K562 (cell line): ENCODE measurements at regions not wholly inside any gene's neighbourhood (a gene's known extent, or its start where the extent isn't known, plus 50 kb on each side); places are given as distances from the start of the nearest gene placed in this dataset.

ENCODE experiments used
- ATAC-seq: fragments of 200-7000 bp; cut with Tn5 transposase; 3 replicates; pipeline ENCODE4 v1.9.1; 2020; ENCODE audit warnings: moderate library complexity
- BruUV-seq: library from RNA; stranded (reverse); fragments of 400-500 nt; replicated peaks from 2 replicates; lab custom pipeline; 2021; lab: Mats Ljungman, UMichigan
- CTCF ChIA-PET: fragments of 300-600 bp; formaldehyde crosslinking; extraction: SDS; loops from one replicate; lab custom pipeline; 2021; ENCODE audit warnings: low intra/inter-chr PET ratio; lab: Yijun Ruan, JAX
- POLR2A ChIA-PET: fragments of 300-600, 350-650 bp; sonication (Branson Sonifier 250); formaldehyde crosslinking; extraction: SDS; loops from one replicate; lab custom pipeline; 2021; ENCODE audit warnings: antibody characterized with exemption, inconsistent platforms; lab: Yijun Ruan, JAX
- DNase-seq, 4 experiments: peaks; one replicate each; pipeline versions ENCODE4 v3.0.0 to v3.0.0-alpha.2; 2011 to 2018; ENCODE audit warnings: low spot score in 3 of 4, mixed read lengths in 3 of 4; ENCODE audit errors: extremely low read depth in 1 of 4
- FAIRE-seq: peaks from 2 replicates; lab custom pipeline; 2011; peaks lifted over from hg19 to GRCh38; lab: Jason Lieb, UNC
- H2AFZ ChIP-seq: 2 replicates; pipeline ENCODE4 v1.6.0; 2011; ENCODE audit warnings: low read depth, low read length, control low read depth, inconsistent platforms
- H3K27ac ChIP-seq: fragments of 200-600 bp; 3 replicates; pipeline ENCODE4 v1.8.0; 2011; ENCODE audit warnings: low read depth, mild to moderate bottlenecking, control low read depth, inconsistent platforms, low read length, moderate library complexity, mixed read lengths; ENCODE audit errors: extremely low read depth
- H3K27me3 ChIP-seq, 2 experiments: fragments of 300-600 bp in 1 of 2; 2 replicates in 1 of 2; 3 replicates in 1 of 2; pipeline versions ENCODE4 v1.6.0 to v1.8.0; 2011; ENCODE audit warnings: inconsistent platforms in 2 of 2, low read length in 2 of 2, mild to moderate bottlenecking in 1 of 2, mixed read lengths in 1 of 2, moderate library complexity in 1 of 2; ENCODE audit not compliant: control insufficient read depth in 2 of 2, insufficient read depth in 2 of 2
- H3K36me3 ChIP-seq: fragments of 300-600 bp; 3 replicates; pipeline ENCODE4 v1.8.0; 2011; ENCODE audit warnings: mild to moderate bottlenecking, low read length, inconsistent platforms; ENCODE audit not compliant: control insufficient read depth, insufficient read depth
- H3K4me1 ChIP-seq, 2 experiments: fragments of 200-600 bp in 1 of 2; replicated peaks in 1 of 2; 2 replicates in 1 of 2; 3 replicates in 1 of 2; pipeline versions ENCODE4 v1.5.1 to v1.8.0; 2011; ENCODE audit warnings: inconsistent platforms in 2 of 2, low read length in 2 of 2, mild to moderate bottlenecking in 1 of 2, mixed read lengths in 1 of 2, moderate library complexity in 1 of 2; ENCODE audit not compliant: control insufficient read depth in 2 of 2, insufficient read depth in 2 of 2
- H3K4me2 ChIP-seq: 2 replicates; pipeline ENCODE4 v1.6.1; 2011; ENCODE audit warnings: low read length, control low read depth, inconsistent platforms, mixed read lengths; ENCODE audit not compliant: insufficient read depth
- H3K4me3 ChIP-seq: fragments of 200-600 bp; sonication (generic), shearing (Covaris generic); 2 replicates; pipeline ENCODE4 v1.5.1; 2016; ENCODE audit warnings: control low read depth, inconsistent platforms
- H3K79me2 ChIP-seq: fragments of 200-600 bp; 3 replicates; pipeline ENCODE4 v1.8.0; 2011; ENCODE audit warnings: low read length, inconsistent platforms; ENCODE audit not compliant: control insufficient read depth, insufficient read depth
- H3K9ac ChIP-seq, 2 experiments: 2 replicates each; pipeline versions ENCODE4 v1.6.0 to v1.6.1; 2011; ENCODE audit warnings: low read depth in 2 of 2, low read length in 2 of 2, control low read depth in 1 of 2, inconsistent platforms in 1 of 2, mild to moderate bottlenecking in 1 of 2, mixed read lengths in 1 of 2; ENCODE audit not compliant: insufficient read depth in 1 of 2
- H3K9me1 ChIP-seq: one replicate; pipeline ENCODE4 v1.6.0; 2011; ENCODE audit warnings: inconsistent platforms, mild to moderate bottlenecking, low read length, moderate library complexity; ENCODE audit not compliant: control insufficient read depth, insufficient read depth
- H3K9me3 ChIP-seq: replicated peaks from 2 replicates; pipeline ENCODE4 v1.5.1; 2011; ENCODE audit warnings: low read depth, low read length, inconsistent platforms; ENCODE audit not compliant: control insufficient read depth, insufficient read depth
- H4K20me1 ChIP-seq: replicated peaks from 2 replicates; pipeline ENCODE4 v1.6.1; 2011; ENCODE audit warnings: low read length, inconsistent platforms, mixed read lengths; ENCODE audit not compliant: control insufficient read depth, insufficient read depth
- ATF2 ChIP-seq: sonication (generic); formaldehyde crosslinking; IDR thresholded peaks from 2 replicates; pipeline ENCODE4 v1.8.1; 2022; ENCODE audit warnings: missing genetic modification reagents
- GATA2 ChIP-seq: sonication (generic); formaldehyde crosslinking; IDR thresholded peaks from 2 replicates; pipeline ENCODE4 v1.4.0; 2020; ENCODE audit warnings: mild to moderate bottlenecking, missing genetic modification reagents
- RBM22 ChIP-seq: fragments of 200-400 bp; formaldehyde crosslinking; IDR thresholded peaks from 2 replicates; pipeline ENCODE4 v1.6.1; 2018; ENCODE audit warnings: low read length, low read depth; ENCODE audit not compliant: poor library complexity, severe bottlenecking
- SRF ChIP-seq, 2 experiments: fragments of 250-450, 450-650 bp in 1 of 2; sonication (Bioruptor Pico) in 1 of 2; sonication (generic) in 1 of 2; formaldehyde crosslinking; IDR thresholded peaks; 2 replicates each; pipeline versions ENCODE4 v1.5.0 to v1.5.1; 2020 to 2022; ENCODE audit warnings: mild to moderate bottlenecking in 1 of 2, missing genetic modification reagents in 1 of 2
- ZNF232 ChIP-seq: sonication (generic); formaldehyde crosslinking; IDR thresholded peaks from 2 replicates; pipeline ENCODE4 v1.8.0; 2022; ENCODE audit warnings: mild to moderate bottlenecking, missing genetic modification reagents
- WGBS: fragments of 100-300 bp; shearing (Covaris generic); methylation state at CpG from one replicate; pipeline ENCODE4 v1.1.6; 2016; ENCODE audit warnings: low coverage, mixed read lengths; ENCODE audit not compliant: insufficient coverage; ENCODE audit errors: missing lambda C conversion rate; 5-methylcytosine and 5-hydroxymethylcytosine counted together
- in situ Hi-C: fragments of 300-500 bp; cut with MboI; formaldehyde crosslinking; loops from 4 replicates; pipeline ENCODE4 v1.15.0; 2018; ENCODE audit warnings: inconsistent platforms, mixed read lengths
- intact Hi-C: fragments of 100-400 bp; cut with micrococcal nuclease; formaldehyde crosslinking; loops from 2 replicates; pipeline ENCODE4 v1.14.2; 2022
- TF ChIP-seq, protein P1 (sequence below), 2 experiments: fragments of 450-650 bp in 1 of 2; sonication (generic) in 1 of 2; formaldehyde crosslinking in 1 of 2; IDR thresholded peaks; 2 replicates each; pipeline versions ENCODE4 v1.7.1 to v1.9.0; 2016 to 2022; ENCODE audit warnings: inconsistent platforms in 1 of 2, mild to moderate bottlenecking in 1 of 2, missing genetic modification reagents in 1 of 2

DNA sequence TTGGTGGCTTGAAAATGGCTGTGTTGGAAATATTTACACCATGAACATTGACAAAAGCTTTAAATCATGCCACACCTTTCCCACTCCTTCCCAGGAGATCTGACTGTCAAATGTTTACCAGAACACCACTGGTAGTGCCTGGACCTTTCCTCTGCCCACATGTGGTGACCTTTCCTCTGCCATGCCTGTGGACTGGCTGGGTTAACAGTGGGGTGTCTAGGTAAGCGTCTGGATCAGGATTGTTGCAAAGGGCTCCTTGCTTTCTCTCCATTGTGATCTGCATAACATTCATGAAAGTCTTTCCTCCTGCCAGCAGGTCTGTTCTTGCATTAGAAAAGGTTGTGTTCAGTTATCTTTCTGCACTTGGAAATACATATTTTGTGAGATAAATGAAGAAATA, 572.7 kb downstream of the DHX35 start:
- H3K27ac ChIP-seq: no peak overlapping the region

More for the DNA sequence above, 572.7 kb downstream of the DHX35 start:
- BruUV-seq: no TSS peak
- FAIRE-seq: no peak
- ATAC-seq: no peak
- Histone ChIP-seq H3K4me2 (no peak overlapping the region), H3K9me1 (no peaks in the 10 kb centered on the region), H3K79me2 (no peaks in the 10 kb centered on the region)
- intact Hi-C loops: no loop called here
- in situ Hi-C loops: no loop called here
- CTCF ChIA-PET: no interaction called here
- no peak for DNase-seq
- TF ChIP-seq ATF2: no peak
- TF ChIP-seq RBM22: no peak
- TF ChIP-seq ZNF232 (CRISPR knock-in tag): no peak
- TF ChIP-seq, protein P1, sequence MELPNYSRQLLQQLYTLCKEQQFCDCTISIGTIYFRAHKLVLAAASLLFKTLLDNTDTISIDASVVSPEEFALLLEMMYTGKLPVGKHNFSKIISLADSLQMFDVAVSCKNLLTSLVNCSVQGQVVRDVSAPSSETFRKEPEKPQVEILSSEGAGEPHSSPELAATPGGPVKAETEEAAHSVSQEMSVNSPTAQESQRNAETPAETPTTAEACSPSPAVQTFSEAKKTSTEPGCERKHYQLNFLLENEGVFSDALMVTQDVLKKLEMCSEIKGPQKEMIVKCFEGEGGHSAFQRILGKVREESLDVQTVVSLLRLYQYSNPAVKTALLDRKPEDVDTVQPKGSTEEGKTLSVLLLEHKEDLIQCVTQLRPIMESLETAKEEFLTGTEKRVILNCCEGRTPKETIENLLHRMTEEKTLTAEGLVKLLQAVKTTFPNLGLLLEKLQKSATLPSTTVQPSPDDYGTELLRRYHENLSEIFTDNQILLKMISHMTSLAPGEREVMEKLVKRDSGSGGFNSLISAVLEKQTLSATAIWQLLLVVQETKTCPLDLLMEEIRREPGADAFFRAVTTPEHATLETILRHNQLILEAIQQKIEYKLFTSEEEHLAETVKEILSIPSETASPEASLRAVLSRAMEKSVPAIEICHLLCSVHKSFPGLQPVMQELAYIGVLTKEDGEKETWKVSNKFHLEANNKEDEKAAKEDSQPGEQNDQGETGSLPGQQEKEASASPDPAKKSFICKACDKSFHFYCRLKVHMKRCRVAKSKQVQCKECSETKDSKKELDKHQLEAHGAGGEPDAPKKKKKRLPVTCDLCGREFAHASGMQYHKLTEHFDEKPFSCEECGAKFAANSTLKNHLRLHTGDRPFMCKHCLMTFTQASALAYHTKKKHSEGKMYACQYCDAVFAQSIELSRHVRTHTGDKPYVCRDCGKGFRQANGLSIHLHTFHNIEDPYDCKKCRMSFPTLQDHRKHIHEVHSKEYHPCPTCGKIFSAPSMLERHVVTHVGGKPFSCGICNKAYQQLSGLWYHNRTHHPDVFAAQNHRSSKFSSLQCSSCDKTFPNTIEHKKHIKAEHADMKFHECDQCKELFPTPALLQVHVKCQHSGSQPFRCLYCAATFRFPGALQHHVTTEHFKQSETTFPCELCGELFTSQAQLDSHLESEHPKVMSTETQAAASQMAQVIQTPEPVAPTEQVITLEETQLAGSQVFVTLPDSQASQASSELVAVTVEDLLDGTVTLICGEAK (IDR thresholded peaks at IDR 0.05): no peak
- TF ChIP-seq, protein P1 (CRISPR knock-in tag; IDR thresholded peaks at IDR 0.05): no peak
- TF ChIP-seq GATA2 (CRISPR knock-in tag): no peak
- TF ChIP-seq SRF (CRISPR knock-in tag; IDR thresholded peaks at IDR 0.05): no peak
- TF ChIP-seq, all 486 proteins: peak for 0
- H3K9me3 ChIP-seq: no peaks in the 10 kb centered on the region
- no peak overlapping the region for H2AFZ ChIP-seq
- no peaks in the 10 kb centered on the region for H3K36me3 ChIP-seq
- 0% methylated on average over 1 of the region's 1 CpG for WGBS
- H3K4me1 ChIP-seq: no peaks in the 10 kb centered on the region
- no peak overlapping the region for H3K4me3 ChIP-seq
- H3K9ac ChIP-seq: no peak overlapping the region
- H4K20me1 ChIP-seq: no peaks in the 10 kb centered on the region
- no peaks in the 10 kb centered on the region for H3K27me3 ChIP-seq
- POLR2A ChIA-PET: no interaction called here
